CD4-positive, alpha-beta T cell (primary cell): ENCODE measurements at regions not wholly inside any gene's neighbourhood (a gene's known extent, or its start where the extent isn't known, plus 50 kb on each side); places are given as distances from the start of the nearest gene placed in this dataset.

Source experiments
- ATAC-seq: fragments of 200-7000 bp; cut with Tn5 transposase; one replicate; pipeline ENCODE4 v1.10.0; 2022; ENCODE audit warnings: mild to moderate bottlenecking; ENCODE audit not compliant: poor library complexity
- CTCF ChIA-PET: fragments of 350-600 bp; sonication (Branson Sonifier 250); formaldehyde crosslinking; loops from one replicate; lab custom pipeline; 2021; ENCODE audit warnings: antibody characterized with exemption, inconsistent platforms; lab: Charles Lee
- POLR2A ChIA-PET: fragments of 350-600 bp; sonication (Branson Sonifier 250); formaldehyde crosslinking; loops from one replicate; lab custom pipeline; 2021; ENCODE audit warnings: antibody characterized with exemption, inconsistent platforms; lab: Charles Lee
- DNase-seq, 14 experiments: peaks; one replicate each; pipeline ENCODE4 v3.0.0-alpha.2; 2013 to 2020; ENCODE audit warnings: mixed read lengths in 2 of 14
- H3K27ac ChIP-seq, 2 donors: one replicate each; pipeline versions ENCODE4 v1.5.1 to v1.7.0; 2013; ENCODE audit warnings: low read length in 2 of 2, low read depth in 1 of 2, mild to moderate bottlenecking in 1 of 2
- H3K27me3 ChIP-seq, 2 experiments: 1 replicate in 1 of 2; 2 replicates in 1 of 2; pipeline versions ENCODE4 v1.6.1 to v1.7.0; 2013; ENCODE audit warnings: low read length in 2 of 2, control low read depth in 1 of 2, mild to moderate bottlenecking in 1 of 2, moderate library complexity in 1 of 2; ENCODE audit not compliant: insufficient read depth in 2 of 2, control insufficient read depth in 1 of 2
- H3K36me3 ChIP-seq: one replicate; pipeline ENCODE4 v1.6.1; 2013; ENCODE audit warnings: low read length, control low read depth; ENCODE audit not compliant: insufficient read depth
- H3K4me1 ChIP-seq: one replicate; pipeline ENCODE4 v1.6.1; 2013; ENCODE audit warnings: low read length, control low read depth; ENCODE audit not compliant: insufficient read depth
- H3K4me3 ChIP-seq: one replicate; pipeline ENCODE4 v1.5.1; 2013; ENCODE audit warnings: mild to moderate bottlenecking, low read length, moderate library complexity
- H3K9me3 ChIP-seq, 2 experiments: 1 replicate in 1 of 2; 2 replicates in 1 of 2; pipeline versions ENCODE4 v1.6.1 to v1.7.0; 2013; ENCODE audit warnings: low read length in 2 of 2, mild to moderate bottlenecking in 2 of 2, control low read depth in 1 of 2, moderate library complexity in 1 of 2; ENCODE audit not compliant: control insufficient read depth in 1 of 2, insufficient read depth in 1 of 2
- H3K27ac Mint-ChIP-seq: one replicate; pipeline ENCODE4 v1.8.0; 2020; ENCODE audit warnings: mixed read lengths
- H3K27me3 Mint-ChIP-seq: one replicate; pipeline ENCODE4 v1.8.0; 2021; ENCODE audit warnings: mixed read lengths
- H3K36me3 Mint-ChIP-seq: one replicate; pipeline ENCODE4 v1.8.0; 2021; ENCODE audit warnings: low read depth, mixed read lengths
- H3K4me1 Mint-ChIP-seq: one replicate; pipeline ENCODE4 v1.8.0; 2021; ENCODE audit warnings: low read depth, mixed read lengths
- H3K4me3 Mint-ChIP-seq: one replicate; pipeline ENCODE4 v1.8.0; 2020; ENCODE audit warnings: mild to moderate bottlenecking, mixed read lengths
- H3K9me3 Mint-ChIP-seq: one replicate; pipeline ENCODE4 v1.8.0; 2020; ENCODE audit warnings: mixed read lengths
- intact Hi-C, 2 experiments: fragments of 100-400 bp; cut with DNase I in 1 of 2; cut with micrococcal nuclease in 1 of 2; formaldehyde crosslinking; loops; one replicate each; pipeline versions ENCODE4 v1.15.1 to v1.9.0; 2023 to 2025; cut with DNase I, micrococcal nuclease
- TF ChIP-seq, protein P1 (sequence below): fragments of 200-600 bp; IDR thresholded peaks from one replicate; pipeline ENCODE4 v1.8.0; 2022; ENCODE audit warnings: antibody characterized with exemption, mild to moderate bottlenecking

DNA sequence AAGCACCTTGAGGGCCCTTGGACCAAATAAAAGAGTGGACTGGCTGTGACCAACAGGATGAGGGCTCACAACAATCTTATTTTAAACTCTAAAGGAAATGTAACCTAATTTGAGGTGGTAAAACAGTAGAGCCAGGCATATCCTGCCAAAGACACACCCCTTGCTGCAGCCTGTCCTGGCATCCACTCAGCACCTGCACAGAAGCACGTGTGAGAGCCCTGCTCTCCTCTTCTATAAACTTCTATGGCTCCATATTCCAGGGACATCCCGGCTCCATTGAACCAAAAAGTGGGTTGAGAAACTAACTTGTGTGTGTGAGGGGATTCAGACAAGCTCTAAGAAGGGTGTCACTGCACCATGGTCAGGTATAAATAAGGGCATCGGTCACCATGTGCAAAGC lies 190.9 kb upstream of the CHRNA7 start:
- Mint-ChIP-seq H3K27me3 (peaks cover 9% of the 10 kb centered on the region), H3K4me3 (no peak overlapping the region), H3K36me3 (no peaks in the 10 kb centered on the region), H3K4me1 (no peaks in the 10 kb centered on the region), H3K9me3 (no peaks in the 10 kb centered on the region), H3K27ac (no peak overlapping the region)
- no peaks in the 10 kb centered on the region for H3K4me1 ChIP-seq
- H3K27ac ChIP-seq, result no peak overlapping the region
- TF ChIP-seq, protein P1, sequence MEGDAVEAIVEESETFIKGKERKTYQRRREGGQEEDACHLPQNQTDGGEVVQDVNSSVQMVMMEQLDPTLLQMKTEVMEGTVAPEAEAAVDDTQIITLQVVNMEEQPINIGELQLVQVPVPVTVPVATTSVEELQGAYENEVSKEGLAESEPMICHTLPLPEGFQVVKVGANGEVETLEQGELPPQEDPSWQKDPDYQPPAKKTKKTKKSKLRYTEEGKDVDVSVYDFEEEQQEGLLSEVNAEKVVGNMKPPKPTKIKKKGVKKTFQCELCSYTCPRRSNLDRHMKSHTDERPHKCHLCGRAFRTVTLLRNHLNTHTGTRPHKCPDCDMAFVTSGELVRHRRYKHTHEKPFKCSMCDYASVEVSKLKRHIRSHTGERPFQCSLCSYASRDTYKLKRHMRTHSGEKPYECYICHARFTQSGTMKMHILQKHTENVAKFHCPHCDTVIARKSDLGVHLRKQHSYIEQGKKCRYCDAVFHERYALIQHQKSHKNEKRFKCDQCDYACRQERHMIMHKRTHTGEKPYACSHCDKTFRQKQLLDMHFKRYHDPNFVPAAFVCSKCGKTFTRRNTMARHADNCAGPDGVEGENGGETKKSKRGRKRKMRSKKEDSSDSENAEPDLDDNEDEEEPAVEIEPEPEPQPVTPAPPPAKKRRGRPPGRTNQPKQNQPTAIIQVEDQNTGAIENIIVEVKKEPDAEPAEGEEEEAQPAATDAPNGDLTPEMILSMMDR, result no peak
- CTCF ChIA-PET, result no interaction called here
- peaks cover 0 to 6% of the 10 kb centered on the region in 2 experiments for H3K27me3 ChIP-seq
- H3K4me3 ChIP-seq, result no peak overlapping the region
- ATAC-seq, result no peak
- H3K9me3 ChIP-seq, result no peaks in the 10 kb centered on the region
- intact Hi-C loops, result no loop called here
- no peak for DNase-seq
- POLR2A ChIA-PET, result no interaction called here
- no peaks in the 10 kb centered on the region for H3K36me3 ChIP-seq

DNA sequence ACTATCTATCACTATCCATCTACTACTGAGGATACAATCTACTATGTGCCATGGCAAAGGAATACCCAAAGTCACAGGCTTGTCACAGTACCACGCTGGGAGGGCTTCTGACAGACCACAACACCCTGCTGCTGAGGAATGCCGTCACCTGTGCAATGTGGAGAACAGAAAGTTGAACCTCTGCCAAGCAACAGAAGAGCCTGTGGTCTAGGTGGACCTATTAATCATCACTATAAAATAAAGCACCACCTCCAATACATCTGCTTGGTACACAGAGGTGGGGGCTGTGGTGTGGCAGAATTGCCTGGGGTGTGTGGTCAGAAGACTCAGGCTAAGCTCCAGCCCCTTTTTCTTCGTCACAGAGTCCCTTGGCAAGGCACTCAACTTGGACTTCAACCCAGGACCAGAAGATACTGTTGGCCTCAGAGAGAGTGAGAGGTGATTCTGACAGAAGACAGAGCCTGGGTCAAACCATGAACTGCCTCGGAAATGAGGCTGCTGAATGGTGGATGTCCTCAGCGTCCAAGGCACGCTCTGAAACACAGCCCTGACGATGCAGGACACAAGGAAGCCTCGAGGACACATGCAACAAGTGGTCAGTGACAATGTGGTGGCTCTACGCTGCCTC lies 189.4 kb upstream of the CHRNA7 start:
- TF ChIP-seq, protein P1, result no peak

GRCh38 chr15:31842532-31843195 lies 187.7 kb upstream of the CHRNA7 start:
- CTCF ChIA-PET, result no interaction called here
- Mint-ChIP-seq H3K9me3 (no peaks in the 10 kb centered on the region), H3K27ac (no peak overlapping the region), H3K27me3 (peaks cover 23% of the 10 kb centered on the region), H3K4me3 (no peak overlapping the region), H3K4me1 (no peaks in the 10 kb centered on the region), H3K36me3 (no peaks in the 10 kb centered on the region)
- H3K4me1 ChIP-seq, result no peaks in the 10 kb centered on the region
- ATAC-seq (no peak), DNase-seq (no peak)
- H3K27me3 ChIP-seq, result peaks cover 0 to 8% of the 10 kb centered on the region in 2 experiments
- no peak overlapping the region for H3K4me3 ChIP-seq
- POLR2A ChIA-PET, result no interaction called here
- peaks cover 0 to 4% of the 10 kb centered on the region in 2 experiments for H3K9me3 ChIP-seq
- H3K27ac ChIP-seq, result no peak overlapping the region
- TF ChIP-seq, protein P1, result no peak
- H3K36me3 ChIP-seq, result no peaks in the 10 kb centered on the region
- intact Hi-C loops, result no loop called here

More for the DNA sequence above, 189.4 kb upstream of the CHRNA7 start:
- ChIA-PET CTCF (no interaction called here), POLR2A (no interaction called here)
- Histone ChIP-seq H3K27ac (no peak overlapping the region), H3K27me3 (peaks cover 0 to 8% of the 10 kb centered on the region in 2 experiments), H3K36me3 (no peaks in the 10 kb centered on the region), H3K4me1 (no peaks in the 10 kb centered on the region), H3K4me3 (no peak overlapping the region), H3K9me3 (no peaks in the 10 kb centered on the region)
- Mint-ChIP-seq H3K36me3 (no peaks in the 10 kb centered on the region), H3K4me3 (no peak overlapping the region), H3K4me1 (no peaks in the 10 kb centered on the region), H3K27me3 (peaks cover 6% of the 10 kb centered on the region), H3K27ac (no peak overlapping the region), H3K9me3 (no peaks in the 10 kb centered on the region)
- DNase-seq (no peak), ATAC-seq (no peak)
- intact Hi-C loops, result no loop called here
